AG20443 (cell line): ENCODE measurements at regions not wholly inside any gene's neighbourhood (a gene's known extent, or its start where the extent isn't known, plus 50 kb on each side); places are given as distances from the start of the nearest gene placed in this dataset.

Experiments used
- DNase-seq: peaks from one replicate; pipeline ENCODE4 v3.0.0; 2012; ENCODE audit warnings: low spot score, mixed read lengths

DNA sequence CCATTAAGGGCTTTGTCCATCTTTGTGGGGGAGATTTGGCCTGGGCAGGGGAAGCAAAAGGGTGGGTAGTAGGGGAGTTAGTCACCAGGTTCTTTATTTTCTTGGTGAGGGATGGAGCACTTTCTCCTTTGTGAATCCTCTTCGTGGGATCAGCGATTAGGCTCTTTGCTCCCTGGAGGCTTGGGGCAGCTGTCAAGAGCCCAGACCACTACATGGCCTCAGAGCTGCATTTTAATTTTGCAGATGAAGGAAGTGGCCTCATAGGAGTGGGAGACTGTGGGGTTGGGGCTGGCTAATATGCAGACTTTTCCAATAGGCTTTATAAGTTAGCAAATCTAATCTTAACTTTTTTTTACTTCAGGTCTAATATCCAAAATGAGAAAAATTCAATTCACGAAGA lies 168.1 kb upstream of the DEFB112 start:
- no peak for DNase-seq

DNA sequence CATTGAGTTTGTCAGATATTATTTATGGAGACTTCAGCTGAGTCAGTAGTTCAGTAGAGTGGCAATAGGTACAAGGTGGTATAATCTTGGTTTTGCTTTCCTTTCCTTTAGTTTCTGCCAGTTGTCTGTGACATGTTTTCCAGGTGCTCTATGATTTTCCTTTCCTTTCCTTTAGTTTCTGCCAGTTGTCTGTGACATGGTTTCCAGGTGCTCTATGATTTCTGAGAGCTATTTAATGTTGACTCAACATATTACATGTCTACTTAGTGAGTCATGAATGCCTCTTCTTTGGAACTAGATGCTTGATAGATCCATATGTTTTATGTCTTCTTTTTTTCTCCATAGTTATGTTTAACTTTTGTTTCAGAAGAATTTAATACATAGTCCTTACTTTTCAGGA lies 186.4 kb upstream of the DEFB112 start:
- no peak for DNase-seq

DNA sequence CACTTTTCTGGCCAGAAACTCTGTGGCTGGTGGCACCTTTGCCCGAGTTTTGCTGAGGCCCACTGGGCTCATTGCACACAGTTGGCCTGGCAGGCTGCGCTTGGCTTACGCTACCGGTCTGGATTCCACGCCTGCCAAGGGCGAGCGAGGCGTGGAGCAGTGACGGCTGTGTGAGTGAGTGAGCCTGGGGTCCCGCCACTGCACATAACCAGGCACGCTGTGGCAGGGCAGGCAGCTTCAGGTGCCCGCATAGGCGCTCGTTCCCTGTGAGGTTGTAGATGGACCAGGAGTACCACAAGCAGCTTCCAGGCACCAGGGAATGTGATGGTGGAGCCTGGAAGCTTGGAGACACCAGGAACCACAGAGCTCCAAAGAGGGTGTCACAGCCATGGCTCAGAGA lies 190.1 kb upstream of the DEFB112 start:
- DNase-seq, result no peak

DNA sequence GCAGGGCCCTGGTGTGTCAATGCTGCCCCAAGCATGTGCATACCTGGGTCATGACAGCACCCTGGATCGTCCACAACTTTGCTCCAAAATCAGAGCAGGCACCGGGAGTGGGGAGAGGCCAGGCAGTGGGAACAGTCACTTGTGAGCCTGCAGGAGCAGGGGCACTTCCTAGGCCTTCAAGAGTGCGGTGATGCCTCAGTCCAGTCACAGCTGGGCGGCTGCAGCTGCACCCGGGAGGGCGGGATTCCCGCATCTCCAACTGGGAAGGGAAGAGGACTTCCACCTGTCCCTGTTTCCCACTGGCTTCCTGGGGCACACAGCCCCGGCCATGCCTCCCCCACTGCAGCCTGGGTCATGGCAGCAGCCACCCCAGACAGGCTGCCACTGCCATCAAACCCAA lies 191.3 kb upstream of the DEFB112 start:
- no peak for DNase-seq

DNA sequence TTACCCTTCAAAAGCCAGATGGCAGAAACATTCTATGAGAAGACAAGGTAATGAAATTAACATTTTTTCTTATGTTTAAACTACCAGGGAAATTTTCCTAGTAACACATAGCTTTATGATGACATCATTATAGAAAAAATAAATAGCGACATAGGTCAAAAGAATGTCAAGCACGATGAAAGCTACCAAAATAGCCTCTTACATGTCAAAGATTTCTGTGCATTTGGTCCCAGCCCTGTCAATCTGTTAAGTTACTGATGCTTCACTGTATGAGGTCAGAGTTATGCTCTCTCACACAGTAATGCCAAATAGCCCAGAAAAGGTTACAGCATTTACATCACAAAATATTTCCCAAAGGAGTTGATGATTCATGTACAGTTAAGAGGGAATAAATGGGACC lies 199.8 kb upstream of the DEFB112 start:
- no peak for DNase-seq

DNA sequence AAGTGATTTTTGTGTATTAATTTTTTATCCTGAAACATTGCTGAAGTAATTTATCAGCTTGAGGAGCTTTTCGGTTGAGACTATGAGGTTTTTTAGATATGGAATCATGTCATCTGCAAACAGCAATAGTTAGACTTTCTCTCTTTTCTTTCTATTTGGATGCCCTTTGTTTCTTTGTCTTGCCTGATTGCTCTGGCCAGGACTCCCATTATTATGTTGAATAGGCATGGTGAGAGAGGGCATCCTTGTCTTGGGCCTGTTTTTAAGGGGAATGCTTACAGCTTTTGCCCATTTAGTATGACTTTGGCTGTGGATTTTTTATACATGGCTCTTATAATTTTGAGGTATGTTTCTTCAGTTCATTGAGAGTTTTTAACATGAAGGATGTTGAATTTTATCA lies 207.6 kb upstream of the DEFB112 start:
- no peak for DNase-seq

DNA sequence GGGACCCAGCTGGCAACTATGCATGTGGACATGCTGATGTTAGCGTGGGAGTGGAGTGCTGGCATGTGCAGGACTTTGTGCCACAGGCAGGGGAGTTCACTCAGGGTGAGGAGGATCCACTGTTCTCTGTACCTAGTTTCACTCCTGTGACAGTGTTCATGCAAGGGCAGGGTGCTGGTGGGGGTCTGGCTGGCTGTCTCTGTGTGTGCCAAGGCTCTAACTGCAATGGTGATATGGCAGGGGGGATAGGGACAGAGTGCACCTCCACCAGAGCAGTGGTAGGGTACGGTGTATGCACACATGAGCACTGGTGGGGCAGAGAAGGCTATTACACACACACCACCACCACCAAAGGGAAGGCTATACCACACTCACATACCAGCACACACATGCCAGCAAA lies 210.2 kb upstream of the DEFB112 start:
- DNase-seq, result no peak

DNA sequence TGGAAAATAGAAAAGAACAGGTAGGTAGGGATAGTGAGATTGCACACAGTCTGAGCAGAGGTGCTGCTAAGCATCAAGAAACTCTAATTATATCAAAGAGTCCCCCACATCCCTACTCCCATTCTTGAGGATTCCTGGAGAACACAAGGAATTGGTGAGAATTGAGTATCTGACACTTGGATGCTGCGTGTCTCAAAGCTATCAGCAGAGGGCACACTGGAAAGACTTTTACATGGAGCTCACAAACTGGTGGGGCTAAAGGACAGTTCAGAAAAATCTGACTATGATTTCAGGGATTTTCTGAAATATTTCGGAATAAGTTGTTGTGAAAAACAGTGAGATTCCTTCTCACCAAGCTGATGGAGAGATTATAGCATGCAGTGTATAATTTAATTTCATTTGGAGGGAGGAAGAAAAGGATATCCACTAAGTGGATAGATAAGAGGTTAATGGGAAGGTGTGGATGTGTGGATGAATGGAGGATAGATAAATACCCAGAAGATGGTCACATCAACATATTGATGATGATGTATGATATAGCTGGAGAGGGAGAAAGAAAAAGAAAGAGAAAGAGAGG lies 215.4 kb upstream of the DEFB112 start:
- DNase-seq, result no peak

DNA sequence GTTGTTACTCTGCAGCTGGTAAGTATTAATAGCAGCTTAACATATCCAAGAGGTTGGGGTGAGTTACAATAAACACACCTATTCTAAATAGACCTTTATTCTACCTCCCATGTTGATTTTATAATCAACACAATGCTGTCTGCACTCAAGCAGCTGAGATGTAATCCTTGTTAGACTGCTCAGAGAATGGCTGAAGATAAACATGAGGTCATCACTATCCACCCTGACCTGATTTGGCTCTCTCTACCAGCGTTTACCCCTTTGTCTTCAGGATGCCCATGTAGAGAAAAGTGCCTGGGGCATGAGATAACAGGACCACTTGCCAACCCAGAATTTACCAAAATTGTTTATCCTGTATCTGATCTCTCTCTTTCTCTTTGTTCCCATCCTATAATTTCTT lies 220.7 kb upstream of the DEFB112 start:
- DNase-seq, result no peak

DNA sequence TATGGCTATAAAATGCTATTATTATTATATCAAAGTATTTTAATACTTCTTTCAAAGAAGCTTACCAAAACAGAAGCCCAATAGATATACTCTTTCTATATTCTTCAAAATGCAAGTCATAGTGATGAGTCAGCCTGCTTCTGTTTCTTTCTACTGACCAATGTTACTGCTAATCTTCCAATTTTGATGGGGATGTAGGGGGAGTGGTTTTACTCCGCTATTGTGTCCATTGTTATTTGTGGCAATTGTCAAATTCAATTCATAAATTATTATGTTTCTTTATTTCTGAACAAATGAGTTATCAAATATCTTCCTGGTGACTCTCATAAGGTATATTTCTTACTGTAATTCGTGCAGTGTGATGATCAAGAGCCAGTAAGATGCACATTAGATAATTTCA lies 221.5 kb upstream of the DEFB112 start:
- DNase-seq, result no peak

DNA sequence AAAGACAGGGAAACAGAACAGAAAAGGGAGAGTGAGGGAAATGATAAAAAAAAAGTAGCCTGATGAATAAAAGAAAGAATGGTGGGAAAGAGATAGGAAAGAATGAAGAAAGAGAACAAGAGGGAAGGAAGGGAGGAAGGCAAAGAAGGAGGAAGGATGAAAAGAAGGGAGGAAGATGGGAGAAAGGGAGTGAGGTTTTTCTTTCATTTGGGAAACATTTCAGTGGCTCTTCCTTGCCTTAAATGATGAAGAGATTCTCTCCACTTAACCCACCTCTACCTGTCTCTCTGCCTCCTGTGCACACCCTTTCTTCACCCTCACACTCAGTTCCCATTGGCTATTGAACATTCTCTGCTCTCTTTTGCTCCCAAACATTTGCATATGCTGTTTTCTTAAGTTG lies 222.1 kb upstream of the DEFB112 start:
- no peak for DNase-seq

DNA sequence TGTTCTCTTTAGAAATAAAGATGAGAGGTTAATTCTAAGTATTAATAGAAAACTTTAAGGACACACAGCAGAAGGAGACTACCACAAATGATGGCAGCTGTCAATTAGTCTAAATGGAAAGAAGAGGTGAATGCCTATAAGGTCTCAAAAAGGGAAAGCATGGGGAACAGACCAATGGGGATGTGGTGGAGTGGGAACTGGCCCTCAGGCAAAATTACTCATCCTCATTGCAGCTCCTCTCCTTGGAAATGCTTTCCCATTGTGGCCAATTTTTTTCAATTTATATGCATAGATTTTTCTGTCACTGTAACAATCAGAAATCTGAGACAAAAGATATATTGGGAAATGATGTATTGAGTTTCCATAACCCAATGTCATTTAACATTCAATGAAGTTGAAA lies 222.9 kb upstream of the DEFB112 start:
- DNase-seq, result no peak

DNA sequence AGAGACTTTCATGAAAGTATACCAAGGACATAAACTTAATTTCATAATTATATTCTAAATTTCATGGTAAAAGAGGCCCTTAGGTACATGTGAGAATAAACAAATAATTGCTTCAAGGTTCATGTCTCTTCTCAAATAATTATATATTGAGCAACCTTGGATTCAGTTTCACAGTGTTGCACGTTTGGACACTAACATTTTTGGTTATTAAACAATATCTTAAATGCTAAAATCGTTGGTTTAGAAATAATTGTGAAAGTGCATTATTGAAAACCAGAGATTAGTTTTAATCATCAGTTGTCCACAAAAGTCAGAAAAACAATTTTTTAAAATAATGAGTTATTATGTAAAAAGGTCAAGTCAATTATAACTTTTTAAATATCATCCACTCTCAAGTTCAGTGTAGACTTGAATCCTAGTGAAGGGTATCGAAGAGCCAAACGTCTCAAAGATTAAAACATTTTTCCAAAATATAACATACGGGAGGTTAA lies 227.1 kb upstream of the DEFB112 start:
- no peak for DNase-seq

DNA sequence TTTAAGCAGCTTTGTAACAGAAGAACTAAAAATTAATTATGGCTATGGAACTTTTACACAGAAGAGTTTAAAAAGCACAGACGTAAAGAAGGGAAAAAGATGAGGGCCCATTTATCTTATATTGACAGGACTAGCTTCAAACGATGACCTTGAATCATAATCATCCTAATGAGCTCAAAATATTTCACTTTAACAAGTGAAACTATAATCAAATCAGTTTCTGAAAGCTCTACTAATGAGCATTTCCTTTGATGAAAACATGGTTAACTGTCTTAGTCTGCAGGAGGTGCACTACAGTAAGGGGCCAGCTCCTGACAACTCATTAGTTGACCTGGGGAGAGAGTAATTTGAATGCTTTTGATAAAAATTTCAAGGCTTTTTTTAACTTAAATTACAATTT lies 228.0 kb upstream of the DEFB112 start:
- DNase-seq, result no peak

DNA sequence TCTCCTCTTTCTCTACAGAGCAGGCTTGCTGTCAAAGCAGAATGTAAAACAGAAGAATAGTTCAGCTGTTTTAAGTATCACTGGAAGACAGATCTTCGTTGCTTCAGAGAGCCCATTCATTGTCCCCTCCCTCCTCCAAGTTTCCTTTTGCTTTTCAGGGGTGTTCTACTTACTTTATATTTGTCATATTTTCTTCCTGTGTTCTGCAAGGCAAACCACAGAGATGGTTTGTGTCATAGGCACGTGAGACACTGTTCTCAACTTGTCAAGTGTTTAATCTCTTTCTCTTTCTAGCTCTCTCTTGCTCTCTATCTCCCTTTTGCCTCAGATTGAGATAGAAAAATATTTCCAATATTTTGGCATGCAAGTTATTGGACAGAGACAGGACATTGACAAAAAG lies 228.9 kb upstream of the DEFB112 start:
- no peak for DNase-seq

DNA sequence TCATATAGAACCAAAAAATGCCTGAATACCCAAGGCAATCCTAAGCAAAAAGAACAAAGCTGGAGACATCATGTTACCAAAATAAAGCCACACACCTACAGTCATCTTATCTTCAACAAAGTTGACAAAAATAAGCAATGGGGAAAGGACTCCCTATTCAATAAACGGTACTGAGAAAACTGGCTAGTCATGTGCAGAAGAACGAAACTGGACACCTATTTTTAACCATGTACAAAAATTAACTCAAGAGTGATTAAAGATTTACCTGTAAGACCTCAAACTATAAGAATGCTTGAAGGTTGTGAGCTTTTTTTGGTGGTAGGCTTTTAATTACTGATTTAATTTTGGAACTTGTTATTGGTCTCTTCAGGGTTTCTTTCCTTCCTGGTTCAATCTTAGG lies 236.0 kb upstream of the DEFB112 start:
- no peak for DNase-seq

DNA sequence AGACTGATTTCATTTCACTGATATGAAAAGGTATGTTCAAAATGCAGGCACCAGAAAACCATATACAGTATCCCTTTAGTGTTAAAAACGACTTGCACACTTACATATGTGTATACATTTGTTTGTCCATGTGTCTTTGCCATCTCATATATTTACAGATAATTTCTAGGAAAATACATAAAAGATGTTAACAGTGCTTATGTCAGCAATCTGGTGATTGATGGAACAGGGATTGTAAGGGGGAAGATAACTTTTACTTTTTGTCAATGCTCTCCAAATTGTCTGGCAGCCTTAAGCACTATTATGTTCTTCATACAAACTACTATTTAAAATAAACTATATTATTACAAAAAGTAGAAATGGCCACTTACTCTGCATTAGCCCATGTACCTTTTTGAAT lies 238.5 kb upstream of the DEFB112 start:
- DNase-seq, result no peak

DNA sequence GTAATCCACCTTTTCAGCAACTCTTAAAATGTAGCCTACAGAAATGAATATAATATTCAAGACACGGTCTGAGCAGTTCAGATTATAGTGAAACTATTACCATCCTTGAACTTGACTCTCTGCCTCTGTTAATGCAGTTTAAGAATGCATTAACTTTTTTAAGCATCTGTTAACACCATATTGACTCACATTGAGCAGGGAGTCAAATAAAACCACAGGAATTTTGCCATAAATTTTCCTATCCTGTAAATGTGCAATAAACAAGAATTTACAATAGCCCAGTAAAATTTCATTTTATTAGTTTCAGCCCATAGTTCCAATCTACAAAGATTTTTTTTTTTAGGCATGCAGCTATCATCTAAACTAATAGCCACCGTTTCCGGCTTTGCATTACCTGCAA lies 239.2 kb upstream of the DEFB112 start:
- no peak for DNase-seq

DNA sequence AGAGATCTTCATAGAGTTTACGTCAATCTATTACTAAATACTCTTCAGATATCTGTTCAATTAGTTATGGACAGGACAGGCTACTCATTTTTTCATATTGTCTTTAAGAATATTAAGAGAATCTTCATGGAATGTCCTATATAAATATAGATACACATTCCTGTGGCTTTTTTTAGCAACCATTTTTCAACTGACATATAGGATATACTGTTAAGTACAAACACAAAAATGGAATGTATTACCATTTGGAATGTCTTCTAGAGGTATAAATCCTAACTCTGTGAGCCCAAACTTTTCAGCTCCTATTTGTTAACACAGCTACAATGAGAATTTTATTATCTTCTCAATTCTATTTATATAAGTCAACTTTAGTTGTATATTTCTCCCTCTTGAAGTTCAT lies 239.6 kb upstream of the DEFB112 start:
- no peak for DNase-seq

DNA sequence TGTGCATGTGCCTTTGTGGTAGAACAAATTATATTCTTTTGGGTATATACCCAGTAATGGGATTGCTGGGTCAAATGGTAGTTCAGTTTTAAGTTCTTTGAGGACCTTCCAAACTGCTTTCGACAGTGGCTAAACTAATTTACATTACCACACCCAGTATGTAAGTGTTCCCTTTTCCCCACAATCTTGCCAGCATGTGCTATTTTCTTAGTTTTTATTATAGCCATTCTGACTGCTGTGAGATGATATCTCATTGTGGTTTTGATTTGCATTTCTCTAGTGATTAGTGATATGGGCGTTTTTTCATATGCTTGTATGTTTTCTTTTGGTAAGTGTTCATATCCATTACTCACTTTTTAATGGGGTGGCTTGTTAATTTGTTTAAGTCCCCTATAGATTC lies 251.6 kb upstream of the DEFB112 start:
- no peak for DNase-seq

DNA sequence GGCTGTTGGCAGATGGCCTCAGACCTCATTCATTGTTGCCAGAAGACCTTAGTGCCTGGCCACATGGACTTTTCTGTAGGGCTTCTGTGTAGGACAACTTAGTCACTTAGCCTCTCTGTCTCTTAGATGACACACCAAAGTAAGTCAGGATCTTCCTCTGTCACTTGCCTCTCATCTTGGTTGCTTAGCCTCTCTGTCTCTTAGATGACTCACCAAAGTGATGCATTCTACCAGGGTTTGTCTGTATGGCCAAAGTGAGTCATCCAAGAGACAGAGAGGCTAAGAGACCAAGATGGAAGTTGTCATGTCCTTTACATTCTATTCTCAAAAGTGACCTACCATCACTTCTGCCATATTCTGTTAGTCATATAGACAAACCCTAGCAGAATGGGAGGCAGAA lies 255.9 kb upstream of the DEFB112 start:
- DNase-seq, result no peak

DNA sequence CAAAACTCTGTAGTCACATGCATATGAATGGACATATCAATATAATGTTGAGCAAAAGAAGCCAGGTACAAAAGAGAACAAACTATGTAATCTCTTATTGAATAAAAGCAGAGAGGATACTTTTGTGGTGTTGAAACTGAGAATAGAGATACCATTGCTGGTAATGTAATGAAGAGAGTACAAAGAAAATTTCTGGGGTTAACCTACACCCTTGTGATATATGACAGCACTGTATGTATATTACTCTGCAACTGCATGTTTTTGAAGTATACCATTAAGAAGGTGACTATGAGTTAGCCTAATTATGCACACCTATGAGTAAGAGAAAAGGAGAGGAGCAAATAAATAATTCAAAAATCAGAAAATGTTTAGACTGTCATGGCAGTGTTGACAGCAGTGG lies 268.8 kb upstream of the DEFB112 start:
- DNase-seq, result no peak

DNA sequence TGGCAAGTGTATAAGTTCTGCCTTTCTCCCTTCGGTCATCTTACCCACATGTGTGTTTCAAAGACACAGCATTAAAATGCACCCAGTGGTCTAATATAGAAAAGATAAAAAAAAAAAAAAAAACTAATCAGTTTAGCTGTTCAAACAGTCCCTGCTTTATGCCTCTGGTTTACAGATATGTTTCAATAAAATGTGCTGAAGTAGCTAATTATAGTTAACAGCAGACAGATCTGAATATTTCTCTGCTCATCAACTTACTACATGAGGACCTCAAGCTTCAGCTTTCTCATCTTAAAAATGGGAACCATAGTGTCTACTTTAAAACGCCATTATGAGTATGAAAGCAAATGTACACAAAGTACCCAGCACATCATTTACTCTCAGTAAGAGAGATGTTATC lies 280.6 kb upstream of the DEFB112 start:
- no peak for DNase-seq

DNA sequence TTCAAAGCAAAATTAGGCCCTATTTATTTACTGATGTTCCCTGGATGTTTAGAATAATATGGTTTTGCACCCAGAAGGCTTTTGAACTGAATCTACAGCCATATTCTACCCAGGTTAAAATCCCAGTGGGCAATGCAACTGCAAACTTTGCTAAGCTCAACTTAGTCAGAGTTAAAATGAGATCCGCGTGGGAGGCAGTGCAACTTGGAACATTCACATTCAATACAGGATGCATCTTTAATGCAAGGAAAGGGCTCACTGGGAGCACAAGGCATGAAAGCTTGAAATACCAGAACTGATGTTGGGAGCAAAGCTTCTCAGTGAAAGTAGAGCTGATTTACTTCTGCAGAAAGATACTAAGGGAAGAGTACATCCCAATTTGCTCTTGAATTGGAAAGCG lies 281.2 kb upstream of the DEFB112 start:
- DNase-seq, result no peak

DNA sequence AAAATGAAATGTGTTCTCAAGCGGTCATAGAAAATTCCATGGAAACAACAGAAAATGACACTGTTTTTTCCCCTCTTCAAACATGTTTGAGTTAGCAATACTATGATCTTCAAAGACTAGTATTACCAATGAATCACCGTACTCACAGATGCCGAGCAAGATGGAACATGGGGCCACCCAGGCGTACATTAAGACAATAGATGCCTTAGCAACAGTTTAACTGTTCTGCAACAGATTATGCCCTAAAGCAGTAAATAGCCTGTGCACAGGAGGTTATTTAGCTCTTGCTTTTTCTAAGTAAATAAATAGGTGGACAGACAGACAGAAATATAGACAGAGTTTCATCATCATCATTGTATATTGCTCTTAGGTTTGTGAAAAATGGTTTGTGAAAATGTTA lies 284.0 kb upstream of the DEFB112 start:
- no peak for DNase-seq
